ENCODE measurements at regions not wholly inside any gene's neighbourhood (a gene's known extent, or its start where the extent isn't known, plus 50 kb on each side); places are given as distances from the start of the nearest gene placed in this dataset.

DNA sequence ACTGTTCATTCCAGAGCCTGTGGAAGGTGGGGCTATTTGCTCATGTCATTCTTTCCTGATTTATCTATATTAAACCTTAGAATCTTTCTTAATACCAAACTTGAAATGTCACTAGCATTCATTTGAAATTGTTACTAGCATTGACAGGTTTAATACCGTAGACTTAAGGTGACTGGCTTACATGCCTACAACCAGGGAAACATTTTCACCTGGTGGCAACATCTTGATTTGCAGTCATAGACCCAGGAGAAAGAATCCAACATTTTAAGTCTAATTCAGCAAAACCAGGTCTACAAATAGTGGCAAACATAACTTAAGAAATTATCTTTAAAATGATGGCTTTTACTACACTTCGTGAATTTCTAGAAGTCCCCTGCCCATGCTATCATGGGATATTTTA lies 353.7 kb downstream of the HTR7 start:
- TF ChIP-seq, protein P1, sequence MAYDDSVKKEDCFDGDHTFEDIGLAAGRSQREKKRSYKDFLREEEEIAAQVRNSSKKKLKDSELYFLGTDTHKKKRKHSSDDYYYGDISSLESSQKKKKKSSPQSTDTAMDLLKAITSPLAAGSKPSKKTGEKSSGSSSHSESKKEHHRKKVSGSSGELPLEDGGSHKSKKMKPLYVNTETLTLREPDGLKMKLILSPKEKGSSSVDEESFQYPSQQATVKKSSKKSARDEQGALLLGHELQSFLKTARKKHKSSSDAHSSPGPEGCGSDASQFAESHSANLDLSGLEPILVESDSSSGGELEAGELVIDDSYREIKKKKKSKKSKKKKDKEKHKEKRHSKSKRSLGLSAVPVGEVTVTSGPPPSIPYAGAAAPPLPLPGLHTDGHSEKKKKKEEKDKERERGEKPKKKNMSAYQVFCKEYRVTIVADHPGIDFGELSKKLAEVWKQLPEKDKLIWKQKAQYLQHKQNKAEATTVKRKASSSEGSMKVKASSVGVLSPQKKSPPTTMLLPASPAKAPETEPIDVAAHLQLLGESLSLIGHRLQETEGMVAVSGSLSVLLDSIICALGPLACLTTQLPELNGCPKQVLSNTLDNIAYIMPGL (CRISPR knock-in tag; IDR thresholded peaks at IDR 0.05), result no peak
- TF ChIP-seq NFYB (CRISPR knock-in tag; conservative IDR thresholded peaks at IDR 0.05; ENCODE audit: low read depth), result no peak
- no peak for TF ChIP-seq RELA (CRISPR knock-in tag; IDR thresholded peaks at IDR 0.05; ENCODE audit: borderline replicate concordance)
- no peak for TF ChIP-seq ZNF219 (CRISPR knock-in tag; IDR thresholded peaks at IDR 0.05; ENCODE audit: borderline replicate concordance)

Data from WTC11 (cell line).